ENCODE measurements at regions not wholly inside any gene's neighbourhood (a gene's known extent, or its start where the extent isn't known, plus 50 kb on each side); places are given as distances from the start of the nearest gene placed in this dataset.

DNA sequence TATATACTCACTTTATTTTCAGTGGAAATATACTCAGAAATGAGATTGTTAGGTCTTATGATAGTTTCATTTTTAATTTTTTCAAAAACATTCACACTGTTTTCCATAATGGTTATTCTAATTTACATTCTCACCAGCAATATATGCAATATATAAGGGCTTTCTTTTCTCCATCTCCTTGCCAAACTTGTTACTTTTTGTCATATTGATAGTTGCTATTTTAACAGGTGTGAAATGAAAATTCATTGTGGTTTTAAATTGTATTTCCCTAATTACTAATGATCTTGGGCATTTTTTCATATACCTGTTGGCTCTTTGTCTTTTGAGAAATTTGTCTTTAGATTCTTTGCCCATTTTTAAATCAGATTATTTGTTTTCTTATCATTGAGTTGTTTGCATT lies 325.2 kb downstream of the DIPK2A start:
- H3K4me1 Mint-ChIP-seq: no peaks in the 10 kb centered on the region
- no peak overlapping the region for H3K27ac Mint-ChIP-seq
- H3K4me3 Mint-ChIP-seq: no peak overlapping the region
- TF ChIP-seq, protein P1, sequence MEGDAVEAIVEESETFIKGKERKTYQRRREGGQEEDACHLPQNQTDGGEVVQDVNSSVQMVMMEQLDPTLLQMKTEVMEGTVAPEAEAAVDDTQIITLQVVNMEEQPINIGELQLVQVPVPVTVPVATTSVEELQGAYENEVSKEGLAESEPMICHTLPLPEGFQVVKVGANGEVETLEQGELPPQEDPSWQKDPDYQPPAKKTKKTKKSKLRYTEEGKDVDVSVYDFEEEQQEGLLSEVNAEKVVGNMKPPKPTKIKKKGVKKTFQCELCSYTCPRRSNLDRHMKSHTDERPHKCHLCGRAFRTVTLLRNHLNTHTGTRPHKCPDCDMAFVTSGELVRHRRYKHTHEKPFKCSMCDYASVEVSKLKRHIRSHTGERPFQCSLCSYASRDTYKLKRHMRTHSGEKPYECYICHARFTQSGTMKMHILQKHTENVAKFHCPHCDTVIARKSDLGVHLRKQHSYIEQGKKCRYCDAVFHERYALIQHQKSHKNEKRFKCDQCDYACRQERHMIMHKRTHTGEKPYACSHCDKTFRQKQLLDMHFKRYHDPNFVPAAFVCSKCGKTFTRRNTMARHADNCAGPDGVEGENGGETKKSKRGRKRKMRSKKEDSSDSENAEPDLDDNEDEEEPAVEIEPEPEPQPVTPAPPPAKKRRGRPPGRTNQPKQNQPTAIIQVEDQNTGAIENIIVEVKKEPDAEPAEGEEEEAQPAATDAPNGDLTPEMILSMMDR (IDR thresholded peaks at IDR 0.05; ENCODE audit: unreplicated experiment in 3 of 3): no peak
- no peaks in the 10 kb centered on the region for H3K36me3 Mint-ChIP-seq (ENCODE audit: low read depth)
- H3K27me3 Mint-ChIP-seq (ENCODE audit: low read depth): no peaks in the 10 kb centered on the region
- H3K9me3 Mint-ChIP-seq: peaks cover 22% of the 10 kb centered on the region

DNA sequence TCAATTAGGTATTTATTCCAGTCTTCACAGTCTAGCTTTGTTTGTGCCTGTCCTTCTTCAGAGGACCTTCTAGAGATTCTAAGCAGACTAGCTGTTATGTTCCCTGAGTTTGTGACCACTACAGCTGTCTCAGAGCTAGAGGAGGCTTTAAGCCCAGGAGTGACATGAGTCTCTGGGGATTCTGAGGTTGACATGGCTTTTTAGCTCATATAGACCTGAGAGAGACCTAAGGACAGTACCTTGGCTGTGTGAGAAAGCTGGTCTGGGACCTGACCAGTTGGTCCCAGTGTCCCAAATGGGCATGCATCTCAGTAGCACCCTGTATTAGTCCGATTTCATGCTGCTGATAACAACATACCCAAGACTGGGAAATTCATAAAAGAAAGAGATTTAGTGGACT lies 330.2 kb downstream of the DIPK2A start:
- no peaks in the 10 kb centered on the region for H3K4me1 Mint-ChIP-seq
- peaks cover 4% of the 10 kb centered on the region for H3K36me3 Mint-ChIP-seq (ENCODE audit: low read depth)
- H3K27ac Mint-ChIP-seq: no peak overlapping the region
- TF ChIP-seq, protein P1 (IDR thresholded peaks at IDR 0.05; ENCODE audit: unreplicated experiment in 3 of 3): no peak
- peaks cover 48% of the 10 kb centered on the region for H3K9me3 Mint-ChIP-seq
- peaks cover 6% of the 10 kb centered on the region for H3K27me3 Mint-ChIP-seq (ENCODE audit: low read depth)
- H3K4me3 Mint-ChIP-seq: no peak overlapping the region

DNA sequence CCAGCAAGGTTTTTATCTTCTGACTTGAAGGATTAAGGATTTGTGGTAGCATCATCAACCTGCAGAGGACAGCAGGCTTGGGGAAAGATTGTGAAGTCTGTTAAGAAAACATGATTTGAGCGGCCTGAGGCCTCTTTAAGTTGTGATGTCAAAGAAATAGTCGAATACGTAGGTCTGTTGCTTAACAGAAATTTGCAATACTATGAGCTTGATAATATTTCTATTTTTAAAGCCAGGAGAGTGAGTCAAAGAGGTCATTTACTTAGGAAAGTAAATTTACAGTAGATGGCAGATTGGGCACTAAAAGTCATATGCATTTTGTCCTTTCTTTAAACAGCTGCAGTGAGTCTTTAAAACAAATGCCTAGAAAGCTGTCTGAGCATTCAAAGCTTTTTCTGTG lies 336.3 kb downstream of the DIPK2A start:
- Mint-ChIP-seq H3K36me3 (ENCODE audit: low read depth) (peaks cover 4% of the 10 kb centered on the region), H3K27me3 (ENCODE audit: low read depth) (no peaks in the 10 kb centered on the region), H3K9me3 (peaks cover 20% of the 10 kb centered on the region), H3K4me1 (no peaks in the 10 kb centered on the region), H3K4me3 (no peak overlapping the region), H3K27ac (peak overlapping the region in 1 of 3 experiments; percentile 25)
- TF ChIP-seq, protein P1 (IDR thresholded peaks at IDR 0.05; ENCODE audit: unreplicated experiment in 3 of 3): no peak

DNA sequence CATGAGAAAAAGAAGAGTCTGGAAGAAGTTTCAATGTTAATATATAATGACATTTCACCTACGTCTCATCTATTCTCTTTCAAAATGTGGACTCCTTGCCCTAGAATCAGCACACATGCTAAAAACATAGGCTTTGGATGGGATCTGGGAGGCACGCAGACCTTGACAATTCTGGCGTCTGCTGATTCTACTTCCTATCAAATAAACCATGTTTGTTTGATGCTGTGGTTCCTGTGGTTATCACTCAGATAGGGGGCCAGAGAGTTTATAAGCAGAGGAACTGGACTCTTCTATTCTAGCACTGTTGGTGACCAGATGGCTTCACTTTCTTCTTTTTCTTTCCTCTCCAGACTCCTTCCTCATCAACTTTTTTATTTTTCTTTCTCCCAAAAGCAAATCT lies 336.8 kb downstream of the DIPK2A start:
- no peaks in the 10 kb centered on the region for H3K4me1 Mint-ChIP-seq
- peaks cover 20% of the 10 kb centered on the region for H3K9me3 Mint-ChIP-seq
- TF ChIP-seq, protein P1 (IDR thresholded peaks at IDR 0.05; ENCODE audit: unreplicated experiment in 3 of 3): no peak
- H3K4me3 Mint-ChIP-seq: no peak overlapping the region
- H3K27ac Mint-ChIP-seq: peak overlapping the region in 1 of 3 experiments; percentile 25
- H3K36me3 Mint-ChIP-seq (ENCODE audit: low read depth): peaks cover 4% of the 10 kb centered on the region
- no peaks in the 10 kb centered on the region for H3K27me3 Mint-ChIP-seq (ENCODE audit: low read depth)

DNA sequence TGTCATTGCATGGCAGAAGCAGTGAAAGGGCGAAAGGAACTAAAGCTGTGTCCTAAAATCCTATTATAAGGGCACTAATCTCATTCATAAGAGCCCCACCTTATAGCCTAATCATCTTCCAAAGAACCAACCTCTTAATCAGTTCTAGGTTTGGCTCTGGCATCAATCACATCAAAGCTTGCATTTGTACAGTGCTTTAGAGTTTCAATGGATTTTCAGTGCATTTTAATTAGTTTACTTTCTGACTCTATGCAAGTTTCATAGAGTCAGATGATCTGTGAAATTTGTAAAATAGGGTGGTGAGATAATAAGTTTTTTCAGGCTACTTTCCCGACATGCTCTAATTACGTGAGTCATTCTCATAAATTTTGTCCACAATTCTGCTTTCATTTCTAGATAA lies 341.1 kb downstream of the DIPK2A start:
- Mint-ChIP-seq H3K36me3 (ENCODE audit: low read depth) (no peaks in the 10 kb centered on the region), H3K4me1 (no peaks in the 10 kb centered on the region), H3K9me3 (no peaks in the 10 kb centered on the region), H3K4me3 (no peak overlapping the region), H3K27ac (no peak overlapping the region), H3K27me3 (ENCODE audit: low read depth) (no peaks in the 10 kb centered on the region)
- TF ChIP-seq, protein P1 (IDR thresholded peaks at IDR 0.05; ENCODE audit: unreplicated experiment in 3 of 3): no peak

DNA sequence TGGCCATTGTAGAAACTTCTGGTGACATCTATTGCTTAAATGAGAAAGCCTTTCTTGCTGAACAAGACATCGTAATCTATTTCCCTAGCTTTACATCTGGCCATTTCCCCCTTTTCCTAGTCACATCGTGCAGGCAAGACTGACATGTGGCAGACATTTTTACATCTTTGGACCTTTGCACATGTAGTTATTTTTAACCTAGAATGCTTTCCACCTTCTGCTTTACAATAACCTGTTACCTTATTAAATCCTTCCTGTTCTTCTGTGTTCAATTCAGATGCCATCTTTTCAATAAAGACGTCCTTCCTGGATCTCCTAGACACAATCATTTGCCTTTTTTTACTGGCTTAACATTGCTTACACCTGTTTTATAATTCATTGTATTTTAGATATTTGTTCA lies 343.3 kb downstream of the DIPK2A start:
- no peaks in the 10 kb centered on the region for H3K4me1 Mint-ChIP-seq
- H3K27ac Mint-ChIP-seq: no peak overlapping the region
- H3K36me3 Mint-ChIP-seq (ENCODE audit: low read depth): no peaks in the 10 kb centered on the region
- TF ChIP-seq, protein P1 (IDR thresholded peaks at IDR 0.05; ENCODE audit: unreplicated experiment in 3 of 3): no peak
- no peaks in the 10 kb centered on the region for H3K9me3 Mint-ChIP-seq
- H3K27me3 Mint-ChIP-seq (ENCODE audit: low read depth): no peaks in the 10 kb centered on the region
- H3K4me3 Mint-ChIP-seq: no peak overlapping the region
